Left lobe of liver (tissue), 2 donors: ENCODE measurements at regions not wholly inside any gene's neighbourhood (a gene's known extent, or its start where the extent isn't known, plus 50 kb on each side); places are given as distances from the start of the nearest gene placed in this dataset.

Experiments
- ATAC-seq: fragments of 200-7000 bp; cut with Tn5 transposase; one replicate; pipeline ENCODE4 v1.9.1; 2020; ENCODE audit warnings: mild to moderate bottlenecking, moderate library complexity
- DNase-seq: peaks from one replicate; pipeline ENCODE4 v3.0.0-alpha.2; 2020; ENCODE audit warnings: low spot score
- donor health status: DM: no; HTN: no; CAD: no; lungs with moderate emphysema.
- donor health status: DM: no; HTN: yes; CAD: no.

GRCh38 chr7:98467570-98468312 lies 66.9 kb upstream of the BAIAP2L1 start:
- ATAC-seq = no peak

GRCh38 chr7:98465022-98465421 lies 64.1 kb upstream of the BAIAP2L1 start:
- no peak for DNase-seq
- ATAC-seq = no peak

More at GRCh38 chr7:98467570-98468312, 66.9 kb upstream of the BAIAP2L1 start:
- no peak for DNase-seq

GRCh38 chr7:98464558-98464940 lies 63.7 kb upstream of the BAIAP2L1 start:
- DNase-seq (no peak), ATAC-seq (peak; percentile 50)

GRCh38 chr7:98463837-98464557 lies 63.1 kb upstream of the BAIAP2L1 start:
- ATAC-seq (no peak), DNase-seq (no peak)

- no peak for ATAC-seq
- no peak for DNase-seq
These were observed 62.2 kb upstream of the BAIAP2L1 start for GRCh38 chr7:98462911-98463633.

GRCh38 chr7:98460902-98461301 lies 60.0 kb upstream of the BAIAP2L1 start:
- ATAC-seq = no peak
- DNase-seq = no peak

- DNase-seq = no peak
- no peak for ATAC-seq
These were observed 58.6 kb upstream of the BAIAP2L1 start for GRCh38 chr7:98459529-98459928.

GRCh38 chr7:98458090-98458875 lies 57.4 kb upstream of the BAIAP2L1 start:
- ATAC-seq = no peak
- DNase-seq = no peak

- ATAC-seq = no peak
- DNase-seq = no peak
These were observed 56.0 kb upstream of the BAIAP2L1 start for GRCh38 chr7:98456866-98457265.

- no peak for DNase-seq
- ATAC-seq = no peak
These were observed 51.9 kb upstream of the BAIAP2L1 start for GRCh38 chr7:98452791-98453190.
